BE2C (cell line): ENCODE measurements at regions not wholly inside any gene's neighbourhood (a gene's known extent, or its start where the extent isn't known, plus 50 kb on each side); places are given as distances from the start of the nearest gene placed in this dataset.

Experiments
- DNase-seq: peaks from one replicate; pipeline ENCODE4 v3.0.0-alpha.2; 2020
- H3K27me3 ChIP-seq: fragments of 250-450 bp; sonication (Bioruptor Pico); 2 replicates; pipeline ENCODE4 v1.5.1; 2020; ENCODE audit warnings: mild to moderate bottlenecking
- H3K36me3 ChIP-seq: fragments of 250-450 bp; sonication (Bioruptor Pico); 2 replicates; pipeline ENCODE4 v1.5.1; 2020; ENCODE audit warnings: mild to moderate bottlenecking
- H3K4me1 ChIP-seq: fragments of 250-450 bp; sonication (Bioruptor Pico); 2 replicates; pipeline ENCODE4 v1.5.1; 2020
- H3K4me3 ChIP-seq: 2 replicates; pipeline ENCODE4 v1.5.1; 2011; ENCODE audit warnings: low read depth, low read length
- H3K9me3 ChIP-seq: fragments of 250-450 bp; sonication (Bioruptor Pico); 2 replicates; pipeline ENCODE4 v1.5.1; 2020
- CTCF ChIP-seq: IDR thresholded peaks from 2 replicates; pipeline ENCODE4 v1.5.1; 2012; ENCODE audit warnings: mild to moderate bottlenecking, low read depth, low read length

GRCh38 chr16:6988846-6989245, 343.8 kb upstream of the RBFOX1 start:
- Histone ChIP-seq H3K27me3 (no peaks in the 10 kb centered on the region), H3K36me3 (no peaks in the 10 kb centered on the region), H3K4me3 (no peak overlapping the region), H3K9me3 (no peaks in the 10 kb centered on the region), H3K4me1 (no peaks in the 10 kb centered on the region)
- no peak for DNase-seq
- no peak for TF ChIP-seq CTCF

- Histone ChIP-seq H3K4me3 (no peak overlapping the region), H3K9me3 (no peaks in the 10 kb centered on the region; the same call in 1 of the 2 replicates), H3K27me3 (no peaks in the 10 kb centered on the region), H3K36me3 (no peaks in the 10 kb centered on the region), H3K4me1 (no peaks in the 10 kb centered on the region)
- no peak for TF ChIP-seq CTCF
- DNase-seq, result no peak
Measured at GRCh38 chr16:6977916-6978315, 354.7 kb upstream of the RBFOX1 start.

- no peak for TF ChIP-seq CTCF
Measured at GRCh38 chr16:6977291-6977690, 355.4 kb upstream of the RBFOX1 start.

GRCh38 chr16:6976716-6977115, 355.9 kb upstream of the RBFOX1 start:
- Histone ChIP-seq H3K36me3 (no peaks in the 10 kb centered on the region), H3K4me3 (no peak overlapping the region), H3K27me3 (no peaks in the 10 kb centered on the region), H3K9me3 (no peaks in the 10 kb centered on the region; the same call in 1 of the 2 replicates), H3K4me1 (no peaks in the 10 kb centered on the region)
- TF ChIP-seq CTCF, result no peak
- no peak for DNase-seq

More at GRCh38 chr16:6977291-6977690, 355.4 kb upstream of the RBFOX1 start:
- H3K27me3 ChIP-seq, result no peaks in the 10 kb centered on the region
- H3K4me3 ChIP-seq, result no peak overlapping the region
- no peaks in the 10 kb centered on the region for H3K36me3 ChIP-seq
- no peak for DNase-seq
- no peaks in the 10 kb centered on the region for H3K4me1 ChIP-seq
- no peaks in the 10 kb centered on the region; the same call in 1 of the 2 replicates for H3K9me3 ChIP-seq

GRCh38 chr16:6970171-6970857, 362.3 kb upstream of the RBFOX1 start:
- Histone ChIP-seq H3K4me3 (no peak overlapping the region), H3K36me3 (no peaks in the 10 kb centered on the region), H3K9me3 (no peaks in the 10 kb centered on the region; the same call in 1 of the 2 replicates), H3K4me1 (no peaks in the 10 kb centered on the region), H3K27me3 (no peaks in the 10 kb centered on the region)
- DNase-seq, result no peak
- no peak for TF ChIP-seq CTCF

- no peak for DNase-seq
- Histone ChIP-seq H3K27me3 (no peaks in the 10 kb centered on the region), H3K4me3 (no peak overlapping the region), H3K9me3 (no peaks in the 10 kb centered on the region; the same call in 1 of the 2 replicates), H3K4me1 (no peaks in the 10 kb centered on the region), H3K36me3 (no peaks in the 10 kb centered on the region)
- TF ChIP-seq CTCF, result no peak
Measured at GRCh38 chr16:6969594-6969993, 363.1 kb upstream of the RBFOX1 start.
